ENCODE measurements at regions not wholly inside any gene's neighbourhood (a gene's known extent, or its start where the extent isn't known, plus 50 kb on each side); places are given as distances from the start of the nearest gene placed in this dataset.

DNA sequence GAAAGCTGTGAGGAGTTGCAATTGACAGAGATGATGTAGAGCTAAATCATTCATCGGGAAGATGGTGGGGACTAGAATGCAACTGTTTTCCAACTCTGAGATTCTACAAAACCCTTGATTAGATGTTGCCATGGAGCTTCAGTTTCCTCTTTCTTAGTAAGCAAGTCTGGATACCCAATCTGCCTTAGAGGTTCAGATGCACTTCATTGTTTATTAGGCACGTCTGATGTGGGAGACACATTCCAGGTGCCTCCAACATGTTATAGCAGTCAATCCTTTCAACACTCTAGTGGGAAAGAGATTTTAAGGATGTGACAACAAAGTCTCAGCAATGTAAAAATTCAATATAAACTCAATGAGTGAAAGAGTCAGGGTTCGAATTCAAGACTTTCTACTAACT lies 291.3 kb upstream of the PHYHIPL start:
- no peak for FAIRE-seq

DNA sequence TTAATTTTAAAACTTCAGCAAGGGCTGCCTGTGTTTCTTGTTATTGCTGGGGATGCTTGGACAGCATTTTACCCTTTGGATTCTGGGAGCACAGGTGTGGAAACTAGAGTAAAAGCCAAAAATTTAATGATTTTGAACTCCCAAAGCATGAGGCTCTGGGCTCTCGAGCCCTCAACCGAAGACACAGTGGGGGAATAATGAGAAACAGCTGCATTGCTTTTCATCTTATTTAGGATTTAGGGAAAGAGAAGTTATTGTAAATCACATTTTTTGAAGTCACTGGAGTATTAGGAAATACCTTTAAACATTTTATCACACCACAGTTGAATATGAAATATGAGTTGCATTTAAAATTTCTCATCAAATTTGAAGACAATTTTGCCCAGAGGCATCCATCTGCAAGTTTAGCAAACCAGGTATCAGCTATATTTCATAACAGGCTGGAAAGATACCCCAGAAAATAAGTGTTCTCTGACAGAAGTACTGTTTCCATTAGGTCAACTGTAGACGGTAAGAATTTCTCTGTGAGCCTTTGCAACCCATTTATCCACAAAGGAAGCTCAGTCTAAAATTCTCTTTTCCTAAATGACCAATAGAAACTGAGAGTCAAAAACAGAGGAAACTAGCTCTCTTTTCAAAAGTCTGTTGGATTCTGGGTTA lies 290.6 kb upstream of the PHYHIPL start:
- FAIRE-seq: no peak

DNA sequence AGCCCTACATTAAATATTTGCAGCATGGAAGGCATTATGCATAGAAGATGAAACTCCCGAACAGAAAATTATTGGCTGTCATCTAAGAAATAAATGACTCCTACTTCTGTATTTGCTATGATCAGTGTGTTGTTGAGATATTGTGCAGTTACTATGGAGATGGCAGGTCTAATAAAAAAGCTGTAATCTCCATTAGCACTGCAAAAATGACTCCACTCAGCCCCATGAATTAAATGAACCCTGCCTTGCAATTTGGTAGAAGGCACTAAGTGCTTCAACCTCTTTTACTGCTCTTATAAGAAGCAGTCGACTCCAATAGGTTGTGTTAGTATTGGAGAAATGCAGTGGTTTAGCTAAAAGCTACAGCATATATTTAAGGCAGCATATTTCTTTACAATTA lies 290.0 kb upstream of the PHYHIPL start:
- no peak for FAIRE-seq

DNA sequence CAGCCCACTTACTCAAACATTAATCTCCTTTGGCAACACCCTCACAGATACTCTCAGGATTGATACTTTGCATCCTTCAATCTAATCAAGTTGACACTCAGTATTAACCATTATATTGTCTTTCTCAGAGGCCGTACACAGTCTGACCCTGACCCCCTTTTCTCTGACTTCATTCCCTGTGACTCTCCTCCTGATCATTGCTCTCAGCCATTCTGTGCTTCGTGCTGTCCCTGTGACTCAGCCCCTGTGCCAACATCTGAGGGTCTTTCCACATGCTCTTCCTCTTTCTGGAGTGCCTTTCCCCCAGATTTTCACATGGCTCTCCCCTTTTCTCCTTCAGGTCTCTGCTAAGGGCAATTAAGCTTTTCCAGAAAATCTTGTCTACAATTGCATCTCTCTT lies 289.0 kb upstream of the PHYHIPL start:
- FAIRE-seq: no peak

DNA sequence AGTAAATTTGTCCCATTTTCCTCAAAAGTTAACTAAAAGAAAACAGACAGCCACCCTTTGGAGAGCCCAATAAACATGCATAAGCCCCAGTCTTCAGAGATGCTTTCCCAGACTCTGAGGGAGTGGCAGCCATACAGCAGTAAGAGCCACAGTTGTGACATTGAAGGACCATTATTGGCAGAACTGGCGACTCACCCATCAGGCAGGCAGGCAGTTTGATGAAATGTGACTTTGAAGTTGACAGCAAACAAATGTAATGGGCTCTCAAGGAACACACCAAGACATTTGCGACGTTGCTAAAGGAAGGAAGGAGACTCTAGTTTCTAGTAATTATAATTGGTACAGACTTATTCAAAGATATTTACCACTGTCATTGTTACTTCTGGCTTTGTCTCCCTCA lies 287.5 kb upstream of the PHYHIPL start:
- no peak for FAIRE-seq

DNA sequence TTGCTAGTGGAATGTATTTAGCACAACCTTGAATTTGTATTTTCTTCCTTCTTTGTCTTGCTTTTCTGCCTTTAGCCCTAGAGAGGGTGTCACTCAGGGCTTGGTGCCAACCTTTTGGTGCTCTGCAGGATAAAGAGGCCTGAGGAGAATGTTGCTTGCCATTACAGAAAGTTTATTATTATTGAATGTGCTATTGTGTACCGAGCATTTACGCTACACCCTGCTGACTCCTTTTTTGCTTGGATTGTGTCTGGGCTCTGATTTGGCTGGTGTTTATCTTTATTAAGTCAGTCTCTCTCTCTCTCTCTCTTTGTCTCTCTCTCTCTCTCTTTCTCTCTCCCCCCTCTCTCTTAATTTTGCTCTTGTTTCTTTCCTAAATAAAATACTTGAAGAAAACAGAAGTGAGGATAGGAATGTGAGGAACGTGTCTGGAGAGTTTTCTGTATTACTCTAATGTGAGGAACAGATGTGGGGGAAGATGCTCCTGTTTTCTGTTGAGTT lies 284.4 kb upstream of the PHYHIPL start:
- no peak for FAIRE-seq

DNA sequence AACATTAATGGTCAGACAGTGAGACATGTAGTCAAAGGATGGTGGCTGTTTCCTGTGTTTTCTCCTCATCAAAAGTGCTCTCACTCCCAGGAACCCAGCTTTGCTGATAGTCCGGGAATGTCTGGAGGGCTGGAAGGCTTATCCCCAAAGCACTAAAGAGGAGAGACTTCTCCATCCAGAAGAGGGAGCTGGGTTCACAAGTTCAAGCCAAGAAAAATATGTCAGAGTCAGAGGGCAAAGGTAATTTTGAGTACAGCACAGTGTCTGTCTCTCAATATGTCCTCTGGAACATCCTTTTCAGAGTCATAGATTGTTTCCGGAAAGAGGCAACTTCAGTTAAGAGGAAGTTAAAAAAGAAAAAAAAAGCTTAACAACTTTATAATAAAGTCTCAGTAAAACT lies 281.5 kb upstream of the PHYHIPL start:
- FAIRE-seq: no peak

DNA sequence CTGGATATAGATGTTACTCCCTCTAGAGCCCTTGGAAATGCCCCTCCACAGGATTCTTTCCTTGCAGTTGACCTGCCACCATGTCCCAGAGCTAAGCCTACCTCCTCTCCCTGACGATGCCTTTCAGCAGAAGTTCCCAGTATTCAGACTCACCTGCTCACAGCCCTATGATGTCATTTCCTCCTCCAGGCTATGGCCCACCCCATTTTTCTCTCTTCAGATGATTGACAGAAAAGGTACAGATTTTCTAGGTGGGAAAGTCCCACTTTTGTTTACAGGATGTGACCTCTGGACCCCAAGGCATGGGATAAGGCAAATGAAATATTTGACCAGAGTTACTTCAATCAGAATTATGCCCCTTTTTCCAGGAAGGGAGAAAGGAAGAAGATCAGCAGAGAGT lies 280.2 kb upstream of the PHYHIPL start:
- FAIRE-seq: no peak

DNA sequence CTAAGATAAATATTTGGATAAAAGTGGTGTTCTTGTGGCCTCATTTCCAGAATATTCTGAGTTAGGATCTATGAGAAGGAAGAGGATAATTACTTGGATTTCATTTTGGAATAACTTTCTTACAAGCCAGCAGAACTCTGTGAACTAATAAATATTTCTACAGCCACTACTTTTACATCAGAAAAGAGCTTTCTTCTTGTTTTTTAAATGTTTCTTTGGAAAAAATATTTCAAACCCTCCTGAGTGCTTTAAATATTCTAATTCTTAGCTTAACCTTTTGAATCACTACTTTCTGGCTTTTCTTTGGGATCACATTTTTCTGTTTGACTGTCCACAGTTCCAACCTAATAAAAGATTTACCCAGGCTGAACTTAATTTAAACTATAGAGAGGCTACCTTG lies 279.2 kb upstream of the PHYHIPL start:
- FAIRE-seq: no peak

DNA sequence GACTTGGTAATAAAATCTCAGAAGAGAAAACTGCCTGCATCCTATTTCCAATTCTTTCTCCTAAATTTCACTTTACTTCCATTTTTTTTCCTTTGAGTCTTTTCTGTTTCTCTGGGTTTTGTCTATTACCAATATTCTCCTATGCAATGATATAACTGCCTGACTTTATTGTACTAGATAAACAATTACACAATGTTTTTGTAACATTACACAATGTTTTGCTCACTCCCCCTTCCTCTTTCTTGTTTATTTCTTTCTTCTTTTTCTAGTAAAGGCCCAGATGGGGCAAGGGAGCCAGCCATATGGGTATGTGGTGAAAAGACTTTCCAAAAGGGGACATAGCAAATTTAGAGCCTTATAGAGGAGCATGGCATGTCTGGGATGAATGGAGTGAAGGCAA lies 278.7 kb upstream of the PHYHIPL start:
- no peak for FAIRE-seq

DNA sequence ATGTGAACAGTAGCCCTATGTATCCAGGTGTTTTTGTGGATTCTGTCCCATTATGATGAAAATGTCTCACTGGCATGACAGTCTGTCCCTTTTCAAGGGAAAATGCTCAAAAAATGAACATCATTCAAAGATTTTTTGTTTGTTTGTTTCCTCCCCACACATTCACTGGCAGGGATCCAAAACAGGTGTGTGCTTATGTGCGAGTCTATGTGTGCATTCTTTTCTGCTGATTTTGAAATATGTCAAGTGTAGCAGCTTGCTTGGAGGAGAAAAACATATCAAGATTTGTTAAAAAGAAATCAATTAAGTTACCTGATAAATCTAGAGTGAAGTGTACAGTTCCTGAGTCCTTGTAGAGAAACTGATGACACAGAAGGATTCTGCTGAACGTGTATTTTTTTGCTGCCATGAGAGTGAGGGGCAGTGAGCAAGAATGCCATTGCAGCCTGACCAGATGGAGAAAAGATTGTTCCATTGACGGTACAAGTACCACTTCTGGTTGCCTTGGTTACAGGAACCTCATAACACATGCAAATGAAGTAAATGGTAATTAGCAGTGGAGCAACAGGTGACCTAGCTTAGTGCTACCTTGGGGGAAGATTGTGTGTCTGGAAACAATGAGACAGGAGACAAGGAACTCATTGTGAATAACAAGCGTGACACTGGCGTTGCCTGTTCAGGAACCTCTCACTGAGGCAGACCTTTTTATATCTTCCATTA lies 277.4 kb upstream of the PHYHIPL start:
- FAIRE-seq: no peak

DNA sequence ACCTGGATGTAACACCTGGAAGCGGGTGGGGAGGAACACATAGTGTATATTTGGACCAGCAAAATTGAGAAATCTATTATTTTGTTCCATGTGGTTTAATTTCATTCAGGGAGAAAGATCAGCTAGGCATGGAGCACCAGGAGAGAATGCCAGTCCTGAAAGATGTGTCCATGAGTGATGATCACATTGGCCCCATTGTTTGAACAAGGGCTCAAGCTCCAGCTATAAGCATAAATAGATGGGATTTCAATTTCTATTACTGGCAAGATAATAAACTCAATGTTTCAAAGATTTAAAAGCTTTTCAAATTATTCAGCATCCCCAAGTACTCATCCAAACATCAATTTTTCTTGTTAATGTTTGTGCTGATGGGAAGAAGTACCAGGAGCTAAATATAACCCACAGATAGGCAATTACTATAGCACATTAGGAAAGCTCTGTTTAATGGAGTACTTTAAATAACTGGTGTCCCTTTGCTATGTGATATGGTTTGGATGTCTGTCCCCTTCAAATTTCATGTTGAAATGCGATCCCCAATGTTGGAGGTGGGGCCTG lies 275.3 kb upstream of the PHYHIPL start:
- FAIRE-seq: no peak

DNA sequence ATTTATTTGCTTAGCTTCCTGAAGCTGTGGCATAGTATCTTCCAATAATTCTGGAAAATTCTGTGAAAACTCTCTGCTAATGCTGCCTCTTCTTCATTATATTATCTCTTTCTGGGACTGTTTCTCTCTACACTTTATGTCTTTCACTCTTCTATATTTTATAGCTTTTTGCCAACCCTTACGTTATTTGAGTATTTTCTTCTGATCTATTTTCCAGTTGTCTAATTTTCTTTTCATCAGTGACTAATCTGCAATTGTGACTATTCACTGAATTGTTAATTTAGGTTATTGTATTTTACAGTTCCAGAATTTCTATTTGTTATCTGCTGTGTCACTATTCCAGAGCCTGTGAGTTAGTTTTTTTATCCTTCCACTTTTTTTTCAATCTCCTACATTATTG lies 273.4 kb upstream of the PHYHIPL start:
- FAIRE-seq: no peak

DNA sequence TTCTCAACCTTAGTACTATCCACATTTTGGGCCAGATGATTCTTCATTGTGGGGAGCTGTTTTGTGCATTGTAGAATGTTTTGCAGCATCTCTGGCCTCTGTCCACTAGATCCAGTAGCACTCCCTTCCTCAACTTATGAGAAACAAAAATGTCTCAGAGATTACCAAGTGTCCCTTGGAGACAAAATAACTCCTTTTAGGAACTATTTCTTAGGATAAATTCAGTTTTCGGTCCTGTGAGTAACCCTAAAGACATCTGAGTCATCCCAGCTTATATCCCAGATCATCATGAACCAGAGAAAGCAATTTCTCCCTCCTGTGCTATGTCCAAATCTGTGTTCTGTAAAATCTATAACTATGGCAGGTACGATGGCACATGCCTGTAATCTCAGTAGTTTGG lies 266.6 kb upstream of the PHYHIPL start:
- FAIRE-seq: no peak

DNA sequence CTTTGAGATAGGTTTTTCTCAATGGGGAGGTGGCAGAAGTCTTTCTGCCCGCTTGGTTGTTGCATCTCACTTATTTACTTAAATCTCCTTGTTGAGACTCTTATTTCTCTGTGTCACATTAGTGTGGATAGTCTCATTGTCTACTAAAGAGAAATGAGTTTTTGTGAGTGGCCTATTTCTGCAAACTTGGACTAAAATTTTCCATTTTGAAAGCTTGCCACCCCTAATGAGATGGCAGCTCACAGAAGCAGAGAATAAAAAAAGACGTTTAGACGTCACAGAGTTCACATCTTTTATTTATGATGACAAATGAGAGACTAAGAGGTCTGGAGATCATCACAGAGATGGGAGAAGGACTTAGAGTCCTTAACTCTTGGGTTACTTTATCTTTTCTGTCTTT lies 262.7 kb upstream of the PHYHIPL start:
- FAIRE-seq: no peak

DNA sequence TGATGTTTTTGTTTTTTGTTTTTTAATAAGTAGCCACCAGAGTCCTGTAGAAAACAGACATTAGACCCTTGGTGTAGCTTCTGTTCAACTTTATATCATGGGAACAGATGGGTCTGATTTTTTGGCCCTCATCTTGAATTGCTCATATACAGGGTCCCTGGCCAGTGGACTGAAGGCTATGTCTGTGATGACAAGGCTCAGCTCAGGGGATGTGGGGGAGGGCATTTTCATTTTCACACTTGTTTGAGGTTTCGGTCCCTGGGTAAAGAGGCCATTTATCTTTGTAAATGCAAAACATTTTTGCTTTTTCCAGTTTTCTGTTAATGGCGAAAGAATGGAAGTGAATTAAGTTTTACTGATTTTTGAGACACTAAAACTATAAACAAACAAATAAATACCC lies 257.6 kb upstream of the PHYHIPL start:
- FAIRE-seq: no peak

DNA sequence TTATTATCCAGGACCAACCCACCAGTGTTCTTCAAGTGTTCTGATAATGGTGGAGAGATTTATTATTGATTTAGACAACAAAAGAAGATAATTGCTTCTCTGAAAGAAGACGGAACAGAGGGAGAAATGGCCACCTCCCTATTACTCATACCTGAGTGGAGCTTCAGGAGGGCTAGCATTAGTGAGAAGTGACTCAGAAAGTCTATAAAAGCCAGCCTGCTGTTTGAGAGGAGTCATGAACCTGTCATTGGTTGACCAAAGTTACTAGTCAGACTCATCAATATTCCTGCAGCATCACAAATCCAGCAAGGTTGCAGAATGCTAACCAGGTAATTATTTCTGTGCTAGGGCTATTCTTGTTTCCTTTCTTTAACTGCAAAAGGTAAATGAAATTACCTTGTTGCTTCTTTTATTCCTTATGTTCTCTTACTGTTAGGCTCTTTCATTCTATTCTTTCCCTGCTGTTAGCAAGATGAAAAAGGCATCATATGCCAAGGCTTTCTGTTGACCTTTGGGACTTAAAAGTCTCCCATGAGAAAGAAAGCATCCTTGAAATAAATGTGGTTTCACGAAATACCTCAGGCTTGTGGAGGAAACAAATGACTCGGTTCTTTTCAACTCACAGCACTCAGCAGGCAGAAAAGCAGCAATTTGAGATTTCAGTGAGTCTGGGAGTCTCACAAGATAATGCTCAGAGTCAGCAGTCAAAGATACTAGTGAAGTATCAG lies 256.4 kb upstream of the PHYHIPL start:
- FAIRE-seq: no peak

DNA sequence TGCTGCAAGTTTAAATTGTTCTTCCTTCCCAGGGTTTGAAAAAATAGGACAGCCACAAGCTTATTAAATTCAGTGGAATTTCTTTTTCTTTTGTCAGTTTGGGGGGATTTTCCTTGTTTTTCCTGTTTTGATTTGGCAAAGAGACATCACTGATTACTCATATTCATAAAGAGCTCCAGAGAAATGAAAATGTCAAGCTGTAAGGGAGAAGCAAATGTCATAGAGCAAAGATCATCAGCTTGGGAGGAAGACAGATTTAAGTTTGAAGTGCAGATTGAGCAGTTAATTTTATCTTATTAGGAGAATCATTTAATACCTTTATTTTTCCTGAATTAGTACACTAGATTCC lies 255.8 kb upstream of the PHYHIPL start:
- no peak for FAIRE-seq

DNA sequence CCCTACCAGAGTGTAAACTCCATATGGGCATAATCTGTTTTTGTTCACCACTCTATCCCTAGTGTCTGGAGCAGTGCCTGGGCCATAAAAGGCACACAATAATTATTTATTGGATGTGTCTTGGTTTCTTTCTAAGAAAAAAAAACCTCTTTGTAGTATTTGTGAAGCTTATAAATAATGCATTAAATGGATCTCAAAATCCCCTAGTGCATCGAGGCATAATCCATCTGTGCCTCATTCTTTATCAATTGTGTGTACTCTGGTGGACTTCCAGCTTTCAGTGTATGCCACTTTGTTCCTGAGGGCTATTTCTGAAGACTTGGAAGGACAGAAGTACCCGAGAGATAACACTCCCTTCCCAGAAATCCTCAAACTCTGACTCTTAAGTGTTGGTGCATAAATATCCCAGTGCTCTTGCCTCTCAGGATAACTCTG lies 255.0 kb upstream of the PHYHIPL start:
- no peak for FAIRE-seq

DNA sequence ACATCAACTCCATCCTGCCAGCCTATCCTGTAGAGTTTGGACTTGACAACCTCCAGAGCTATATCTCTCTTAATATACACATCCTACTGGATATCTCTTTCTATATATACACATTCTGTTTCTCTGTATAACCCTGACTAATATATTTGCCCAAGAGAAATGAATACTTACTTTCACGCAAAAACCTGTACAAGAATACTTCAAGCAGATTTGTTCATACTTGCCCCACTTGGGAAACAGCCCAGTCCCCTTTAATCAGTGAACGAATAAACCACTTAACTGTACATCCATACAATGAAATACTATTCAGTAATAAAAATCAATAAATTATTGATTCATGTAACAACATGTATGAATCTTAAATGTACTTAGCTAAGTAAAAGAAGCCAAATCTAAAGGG lies 251.1 kb upstream of the PHYHIPL start:
- FAIRE-seq: no peak

DNA sequence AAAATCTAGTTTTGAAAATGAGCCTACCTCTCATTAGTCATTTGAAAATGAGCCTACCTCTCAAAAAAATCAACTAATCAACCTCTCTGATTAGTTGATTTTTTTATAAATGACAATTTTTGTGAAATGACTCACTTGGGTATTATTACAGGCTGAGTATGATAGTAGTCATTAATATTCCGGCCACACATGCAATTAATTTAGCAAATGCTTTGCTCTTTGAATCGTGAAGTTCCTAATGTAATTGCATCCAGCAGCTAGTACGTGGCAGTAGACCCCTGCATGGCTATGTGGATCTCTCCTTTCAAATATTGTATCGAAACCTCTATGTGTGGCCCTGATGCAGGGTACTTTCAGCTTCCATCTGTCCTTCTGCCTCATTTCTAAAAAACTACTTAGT lies 245.9 kb upstream of the PHYHIPL start:
- no peak for FAIRE-seq

DNA sequence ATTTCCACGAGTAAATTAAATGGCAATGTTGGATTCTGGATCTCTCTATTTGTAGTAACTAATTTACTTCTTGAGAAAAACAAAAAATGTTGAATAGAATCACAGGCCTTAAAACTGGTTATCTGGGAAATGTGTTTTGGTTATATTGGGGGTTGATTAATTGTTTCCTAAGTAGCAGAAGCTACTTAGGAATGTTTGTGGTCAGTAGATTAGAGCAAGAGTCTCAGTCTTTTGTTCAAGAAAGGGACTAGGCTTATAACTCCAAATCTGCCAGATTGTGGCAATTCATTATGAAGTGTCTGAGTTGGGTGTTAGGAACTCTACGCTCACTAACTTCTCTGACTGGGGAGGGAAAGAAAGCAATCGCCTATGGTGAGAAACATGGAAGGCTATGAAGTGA lies 244.3 kb upstream of the PHYHIPL start:
- FAIRE-seq: no peak

DNA sequence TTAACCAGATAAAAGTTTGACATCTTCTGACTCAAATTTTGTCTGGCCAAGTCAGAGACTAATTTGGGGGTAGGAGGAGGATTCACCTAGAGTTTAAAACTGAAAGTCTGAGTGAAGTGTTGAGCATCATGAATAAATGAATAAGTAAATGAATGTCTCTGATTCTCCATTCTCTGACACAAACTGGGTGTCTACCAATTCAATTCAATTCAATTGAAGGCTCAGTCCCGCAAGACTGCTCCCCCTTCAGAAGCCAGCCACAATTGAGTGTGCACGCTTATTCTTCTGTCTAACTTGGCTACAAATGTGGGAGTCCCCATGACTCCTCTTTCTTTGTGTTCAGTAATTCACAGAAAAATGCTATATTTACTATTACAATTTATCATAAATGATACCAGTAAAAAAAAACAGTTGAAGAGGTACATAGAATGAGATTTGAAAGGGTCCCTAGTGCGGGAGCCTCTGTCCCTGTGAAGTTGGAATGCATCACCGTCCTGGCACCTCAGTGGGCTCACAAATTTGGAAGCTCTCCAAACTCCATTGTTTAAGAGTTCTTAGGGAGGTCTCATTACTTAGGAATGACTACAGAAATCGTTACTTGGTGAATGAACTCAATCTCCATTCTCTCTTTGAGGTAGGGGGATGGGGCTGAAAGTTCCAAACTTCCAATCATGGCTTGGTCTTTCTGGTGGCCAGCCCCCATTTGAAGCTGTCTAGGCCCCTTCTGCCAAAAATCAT lies 243.7 kb upstream of the PHYHIPL start:
- FAIRE-seq: no peak

Data from G401.6 (cell line).